HT1080 (cell line): ENCODE measurements at regions not wholly inside any gene's neighbourhood (a gene's known extent, or its start where the extent isn't known, plus 50 kb on each side); places are given as distances from the start of the nearest gene placed in this dataset.

ENCODE experiments used
- DNase-seq: peaks from one replicate; pipeline ENCODE4 v3.0.0-alpha.2; 2015; ENCODE audit warnings: low read depth

DNA sequence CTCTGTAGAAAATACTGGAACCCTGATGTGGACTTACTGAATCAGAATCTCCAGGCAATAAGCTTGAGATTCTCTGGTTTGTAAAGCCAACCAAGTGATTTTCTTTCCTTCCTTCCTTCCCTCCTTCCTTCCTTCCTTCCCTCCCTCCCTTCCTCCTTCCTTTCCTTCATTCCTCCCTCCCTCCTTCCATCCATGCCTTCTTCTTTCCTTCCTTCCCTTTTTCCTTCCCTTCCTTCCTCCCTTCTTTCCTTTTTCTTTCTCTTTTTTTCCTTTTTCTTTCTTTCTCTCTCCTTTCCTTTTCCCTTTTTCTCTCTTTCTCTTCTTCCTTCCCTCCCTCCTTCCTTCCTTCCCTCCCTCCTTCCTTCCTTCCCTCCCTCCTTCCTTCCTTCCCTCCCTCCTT lies 450.8 kb downstream of the GRXCR1 start:
- DNase-seq, result no peak

DNA sequence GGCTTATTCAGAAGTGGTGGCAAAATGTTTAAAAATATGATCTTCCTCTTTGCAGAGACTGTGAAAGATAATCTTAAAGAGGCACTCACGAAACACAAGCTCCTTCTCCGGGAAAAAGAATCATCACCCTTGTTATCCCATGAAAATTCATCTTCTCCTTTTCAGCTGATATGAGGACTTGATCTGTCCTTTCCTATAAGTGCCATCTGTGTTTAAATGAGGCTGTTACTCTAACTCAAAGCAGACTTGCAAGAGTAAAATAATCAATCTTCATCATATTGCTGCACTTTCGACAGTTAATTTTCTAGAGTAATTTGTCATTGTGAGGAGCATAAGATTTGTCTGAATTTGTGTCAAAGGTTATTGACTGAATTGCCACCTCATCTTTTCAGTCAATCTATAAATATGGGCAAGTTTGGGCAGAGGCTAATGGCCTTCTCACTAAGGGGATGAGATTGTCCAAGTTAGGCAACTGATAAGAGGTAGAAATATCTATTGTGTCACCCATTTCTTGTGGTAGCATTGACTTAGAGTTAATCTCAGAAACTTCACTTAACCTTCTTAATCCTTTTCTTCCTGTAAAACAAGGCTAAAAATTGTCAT lies 452.9 kb downstream of the GRXCR1 start:
- DNase-seq, result no peak

DNA sequence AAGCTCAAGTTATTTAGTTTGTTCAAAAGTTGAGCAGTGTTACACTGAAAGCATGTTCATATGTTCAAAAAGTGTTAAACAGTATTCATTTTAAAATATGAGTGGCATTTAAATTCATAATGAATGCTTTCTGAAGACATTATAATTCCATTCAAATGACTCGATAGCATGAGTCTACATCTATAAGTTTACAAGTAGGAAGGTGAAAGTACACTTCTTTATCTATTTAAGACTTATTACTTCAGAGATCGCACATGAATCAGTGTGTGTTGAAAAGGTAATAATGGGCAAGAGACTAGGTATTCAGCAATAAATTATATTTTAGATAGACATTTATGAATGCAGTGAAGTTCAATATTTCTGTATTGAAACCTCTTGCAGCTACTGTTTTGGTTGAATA lies 456.1 kb downstream of the GRXCR1 start:
- no peak for DNase-seq

DNA sequence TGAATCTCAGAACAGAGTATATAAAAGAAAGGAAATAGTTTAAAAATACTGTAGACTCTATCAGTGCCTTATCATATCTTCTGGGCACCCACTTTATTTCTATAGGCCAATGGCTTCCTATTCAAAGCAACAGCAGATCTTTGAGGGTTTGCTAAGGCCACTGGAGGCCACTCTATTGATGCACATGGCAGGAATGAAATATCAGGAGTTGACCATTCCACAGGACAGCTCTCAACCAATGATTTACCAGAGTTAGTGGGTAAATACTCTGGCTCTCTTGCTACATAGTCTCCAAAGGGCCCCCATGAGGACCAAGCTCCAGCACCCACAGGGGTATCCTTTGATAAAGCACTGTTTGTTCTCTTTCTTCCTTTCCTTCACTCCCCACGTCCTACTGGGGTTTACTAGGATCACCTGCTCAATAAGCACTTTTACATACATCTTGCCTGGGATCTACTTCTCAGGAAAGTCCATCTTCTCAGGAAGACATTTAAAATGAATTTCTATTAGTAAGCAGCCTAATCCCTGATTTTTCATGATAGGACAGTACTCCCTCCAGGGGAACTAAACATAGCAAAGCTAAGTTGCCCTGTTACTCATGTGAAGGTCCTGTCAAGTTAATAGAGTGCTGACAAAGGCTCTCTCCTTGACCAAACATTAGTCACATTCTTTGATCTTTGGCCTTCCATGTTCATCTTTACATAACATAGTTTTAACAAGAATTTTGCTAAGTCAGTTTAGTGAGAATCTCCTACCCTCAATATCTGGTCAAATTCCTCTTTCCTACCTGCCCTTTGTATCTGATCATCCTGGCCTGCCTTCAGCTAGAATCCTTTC lies 459.7 kb downstream of the GRXCR1 start:
- no peak for DNase-seq

DNA sequence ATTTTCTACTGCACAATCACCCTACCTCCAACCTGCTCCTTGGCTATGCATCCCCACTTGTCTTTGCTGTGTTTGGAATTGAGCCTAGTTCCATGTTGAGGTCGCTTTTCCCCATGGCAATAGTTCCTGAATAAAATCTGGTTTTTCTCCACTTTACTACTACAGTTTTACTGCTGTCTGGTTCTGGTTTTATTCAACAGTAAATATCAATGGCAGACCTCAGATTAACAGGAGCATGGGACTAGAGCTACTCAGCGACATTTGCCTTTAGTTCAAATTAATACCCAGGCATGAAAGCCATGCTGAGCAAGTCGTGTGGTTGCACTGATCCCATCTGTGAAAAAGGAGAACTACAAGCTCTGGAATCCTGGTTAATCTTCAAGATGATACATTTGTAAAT lies 460.3 kb downstream of the GRXCR1 start:
- no peak for DNase-seq

DNA sequence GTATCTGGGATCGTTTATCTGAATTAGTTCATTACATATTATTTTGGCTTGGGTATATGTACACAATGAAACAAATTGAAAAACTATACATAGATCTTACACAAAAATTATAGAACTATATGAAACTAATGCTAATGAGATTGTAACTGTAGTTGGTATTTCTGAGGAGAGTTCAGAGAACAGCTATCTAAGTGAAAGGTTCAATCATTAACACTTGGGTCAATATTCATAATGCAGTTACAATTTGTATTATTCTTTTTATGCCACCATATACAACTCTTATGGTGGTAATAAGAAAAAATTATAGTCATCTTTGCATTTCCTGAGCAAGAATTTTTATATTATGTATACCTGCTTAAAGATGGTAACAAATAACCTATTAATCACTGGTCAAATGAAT lies 461.0 kb downstream of the GRXCR1 start:
- DNase-seq, result no peak

DNA sequence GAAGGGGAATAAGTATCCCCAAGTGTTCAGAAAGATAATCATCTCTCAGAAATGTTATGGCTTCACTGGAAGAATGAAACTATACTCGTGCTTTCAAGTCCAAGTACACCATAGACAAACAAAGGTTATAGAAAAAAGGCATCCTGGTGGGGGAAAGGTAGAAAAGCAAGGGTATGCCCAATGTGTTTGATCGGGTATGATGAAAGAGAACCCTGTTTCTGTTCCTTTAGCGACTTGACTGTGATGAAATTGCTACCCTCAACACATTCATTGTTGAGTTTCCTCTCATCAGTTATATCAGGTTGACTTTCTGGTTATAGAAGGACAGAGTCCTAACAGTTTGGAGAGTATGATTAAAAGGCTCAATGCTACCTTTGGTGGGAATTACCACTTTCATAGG lies 464.3 kb downstream of the GRXCR1 start:
- no peak for DNase-seq

DNA sequence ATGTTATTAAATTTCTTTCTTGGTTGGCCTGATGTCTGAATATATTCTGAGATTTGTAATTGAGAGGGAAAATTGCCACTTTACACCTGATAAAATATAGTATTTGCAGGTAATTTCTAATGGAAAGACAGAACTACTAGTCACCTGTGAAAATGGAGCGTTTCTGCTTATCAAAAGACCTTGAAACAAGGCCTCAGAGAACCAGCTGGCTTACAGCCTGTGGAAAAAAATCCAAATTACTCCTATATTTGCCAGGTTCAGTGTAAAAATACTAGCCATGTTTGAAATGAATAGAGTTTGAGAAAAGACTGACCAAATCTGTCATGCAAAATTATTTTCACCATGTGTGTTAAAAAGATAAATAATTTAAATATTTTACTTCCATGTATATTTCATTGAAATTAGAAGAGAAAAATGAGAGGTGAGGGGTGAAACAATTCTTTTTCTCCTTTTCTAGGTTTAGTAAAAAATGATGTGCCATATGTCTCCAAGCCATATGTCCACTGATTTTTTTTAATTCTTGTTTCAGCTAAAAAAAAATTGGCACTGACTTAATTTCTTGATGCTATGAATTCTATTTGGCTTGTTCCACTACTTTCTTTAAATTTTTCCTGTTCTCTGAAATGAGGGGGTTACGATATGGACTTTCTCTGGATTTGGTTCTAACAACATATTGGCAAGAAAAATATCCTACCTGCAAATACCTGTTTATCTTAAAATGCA lies 464.9 kb downstream of the GRXCR1 start:
- DNase-seq, result no peak

DNA sequence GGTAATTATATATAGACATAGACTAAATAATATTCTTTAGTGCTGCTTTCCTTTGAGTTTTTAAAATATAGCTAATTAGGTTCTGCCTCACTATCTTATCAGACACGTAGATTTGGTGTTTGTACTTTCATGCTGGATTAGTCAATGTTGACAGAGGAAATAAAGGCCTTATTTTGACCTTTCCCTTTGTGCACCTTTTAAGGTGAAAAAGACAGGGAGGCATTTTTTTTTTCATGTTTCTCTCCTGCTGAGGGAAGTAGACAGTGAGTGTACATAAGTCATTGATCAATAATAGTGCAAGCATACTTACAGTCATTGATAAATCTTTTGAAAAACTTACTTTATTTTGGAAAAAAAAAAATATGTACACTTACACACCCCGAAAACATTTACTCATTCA lies 467.8 kb downstream of the GRXCR1 start:
- DNase-seq, result no peak

DNA sequence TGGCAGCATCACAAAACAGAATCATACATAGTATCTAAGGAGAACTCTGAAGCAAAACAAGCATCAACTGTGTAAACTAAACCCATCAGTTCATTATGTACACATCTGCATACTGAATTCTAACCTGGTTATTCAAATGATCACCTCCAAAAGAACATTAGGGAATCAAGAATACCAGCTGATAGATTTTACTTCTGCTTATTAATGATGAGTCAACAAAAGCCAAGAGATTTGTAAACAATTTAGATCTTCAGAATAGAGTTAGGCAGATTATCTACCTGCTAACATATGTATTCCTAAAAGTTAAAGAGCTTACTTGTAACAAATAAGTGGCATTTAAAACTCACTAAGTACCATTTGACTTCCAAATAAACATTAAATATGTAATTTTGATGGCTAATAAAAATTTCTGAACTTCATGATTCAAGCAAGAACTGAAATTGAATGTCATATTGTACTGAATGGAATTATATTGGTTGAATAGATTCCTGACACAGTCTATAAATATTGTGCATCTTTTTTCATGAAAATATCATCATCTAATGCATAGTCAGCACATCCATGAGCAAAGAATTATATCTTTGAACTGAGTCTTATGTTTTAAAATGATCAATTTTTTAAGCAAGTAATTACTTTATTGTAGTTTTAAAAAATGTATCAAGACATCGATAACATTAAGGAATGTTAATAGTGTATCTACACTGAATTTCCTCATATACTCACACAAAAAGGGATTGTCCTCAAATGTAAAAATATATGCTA lies 470.5 kb downstream of the GRXCR1 start:
- DNase-seq, result no peak

DNA sequence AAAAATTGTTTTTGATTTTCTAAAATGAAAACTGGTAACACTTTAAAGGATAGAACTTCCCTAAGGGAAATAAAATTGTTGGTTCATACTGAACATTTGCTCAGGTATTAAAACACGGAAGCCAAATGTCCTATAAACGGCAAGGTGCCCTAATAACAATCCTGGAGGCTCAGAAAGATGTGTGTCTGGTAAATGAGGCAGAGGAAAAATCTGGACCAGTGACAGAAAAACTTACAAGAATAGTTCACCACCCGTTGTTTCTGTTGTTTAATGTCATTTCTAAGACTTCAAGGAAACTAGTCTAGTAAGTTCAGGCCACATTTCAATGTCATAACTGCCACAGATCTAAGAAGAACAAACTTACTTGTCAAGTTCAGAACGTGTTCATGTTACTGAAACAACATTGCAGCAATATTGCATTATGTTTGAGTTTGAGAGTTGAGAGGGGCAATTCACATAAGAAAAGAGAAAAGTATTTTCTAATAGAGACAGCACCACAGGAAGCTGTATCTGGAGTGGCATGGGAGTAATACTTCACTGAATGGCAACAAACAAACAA lies 476.6 kb downstream of the GRXCR1 start:
- no peak for DNase-seq

DNA sequence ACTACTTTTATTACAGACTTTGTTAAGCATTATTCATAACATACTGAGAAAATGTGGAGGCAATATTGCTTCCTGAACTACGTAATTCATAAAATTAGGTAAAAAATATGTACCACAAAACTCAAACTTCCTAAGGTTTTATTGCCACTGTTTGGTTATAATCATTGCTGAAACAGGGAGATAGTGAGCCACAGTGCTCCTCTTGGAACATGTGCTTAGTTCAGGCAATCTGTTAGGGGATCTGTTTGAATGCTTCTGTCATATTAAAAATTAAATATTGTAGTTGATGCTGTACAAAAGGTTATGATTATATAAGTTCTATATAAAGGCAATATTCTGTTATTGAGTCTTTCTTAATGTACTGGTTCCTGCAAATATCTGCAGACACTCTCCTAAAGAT lies 480.7 kb downstream of the GRXCR1 start:
- DNase-seq, result no peak

DNA sequence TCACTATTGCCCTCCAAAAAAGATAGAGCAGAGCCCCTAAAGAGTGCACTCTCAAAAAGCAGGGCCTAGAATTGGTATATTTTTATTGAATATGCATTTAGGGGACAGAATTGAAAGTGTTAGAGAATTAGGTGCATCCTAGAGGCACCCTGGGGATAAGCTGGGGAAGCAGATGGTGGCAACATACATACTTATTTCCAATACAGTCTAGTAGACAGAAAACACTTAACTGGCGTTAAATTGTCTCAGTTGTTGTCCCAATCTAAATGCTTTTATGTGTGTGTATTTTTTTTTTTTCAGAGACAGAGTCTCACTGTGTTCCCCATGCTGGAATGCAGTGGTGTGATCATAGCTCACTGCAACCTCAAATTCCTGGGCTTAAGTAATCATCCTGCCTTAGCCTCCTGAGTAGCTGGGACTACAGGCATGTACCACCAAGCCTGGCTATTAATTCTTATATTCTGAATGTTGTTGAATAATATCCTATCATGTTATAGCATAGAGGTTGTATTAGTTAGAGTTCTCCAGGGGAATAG lies 481.8 kb downstream of the GRXCR1 start:
- DNase-seq, result peak; percentile 11

DNA sequence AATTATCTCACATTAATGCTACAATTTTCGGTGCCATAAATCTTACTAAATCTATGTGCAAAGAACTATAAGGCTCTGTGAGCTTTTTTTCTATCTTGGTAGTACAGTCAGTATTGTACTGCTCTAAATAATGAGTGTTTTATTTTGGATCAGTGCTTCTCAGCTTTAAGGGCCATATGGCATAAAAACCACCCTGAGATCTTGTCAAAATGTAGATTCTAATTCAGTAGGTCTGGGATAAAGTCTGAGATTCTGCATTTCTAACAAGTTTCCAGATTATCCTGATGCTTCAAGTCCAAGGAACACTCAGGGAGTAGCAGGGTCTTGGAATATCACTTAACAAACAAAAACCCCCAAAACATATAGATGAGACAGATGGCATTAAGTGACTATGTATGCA lies 486.5 kb downstream of the GRXCR1 start:
- DNase-seq, result no peak

DNA sequence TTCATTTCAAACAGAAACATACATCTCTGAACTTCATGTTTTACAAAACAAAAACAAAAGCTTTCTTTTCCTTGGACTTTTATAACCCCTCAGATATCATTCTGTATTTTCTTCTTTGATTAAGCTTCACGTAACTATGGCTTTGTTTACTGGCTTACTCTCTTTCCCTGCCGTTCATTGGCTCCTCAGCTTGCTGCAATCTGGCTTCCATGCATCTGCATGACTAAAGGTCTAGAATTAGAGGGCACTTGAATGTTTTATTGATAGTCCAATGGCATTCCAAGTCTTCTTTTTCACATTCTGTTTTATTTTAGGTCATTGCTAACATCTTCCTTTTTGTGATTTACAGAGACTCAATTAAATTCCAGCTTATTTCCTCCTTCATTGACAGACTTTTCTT lies 487.6 kb downstream of the GRXCR1 start:
- DNase-seq, result no peak

DNA sequence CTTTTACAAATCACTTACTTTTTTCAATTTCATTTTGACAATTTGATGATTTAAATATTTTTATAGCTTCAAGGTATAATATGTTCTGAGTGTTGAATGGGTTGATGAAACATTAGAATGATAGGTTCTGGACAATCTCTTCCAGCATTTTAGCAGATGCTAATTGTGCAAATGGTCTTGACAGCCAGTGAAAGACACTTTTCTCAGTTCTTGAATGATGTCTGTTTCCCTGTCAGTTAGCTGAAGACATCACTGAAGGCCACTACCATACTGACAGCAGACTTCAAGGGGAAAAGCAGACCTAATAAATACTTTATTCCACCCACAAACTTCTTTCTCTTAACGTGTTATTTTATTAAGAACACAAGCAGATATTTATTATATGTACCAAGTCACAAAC lies 498.6 kb downstream of the GRXCR1 start:
- no peak for DNase-seq

DNA sequence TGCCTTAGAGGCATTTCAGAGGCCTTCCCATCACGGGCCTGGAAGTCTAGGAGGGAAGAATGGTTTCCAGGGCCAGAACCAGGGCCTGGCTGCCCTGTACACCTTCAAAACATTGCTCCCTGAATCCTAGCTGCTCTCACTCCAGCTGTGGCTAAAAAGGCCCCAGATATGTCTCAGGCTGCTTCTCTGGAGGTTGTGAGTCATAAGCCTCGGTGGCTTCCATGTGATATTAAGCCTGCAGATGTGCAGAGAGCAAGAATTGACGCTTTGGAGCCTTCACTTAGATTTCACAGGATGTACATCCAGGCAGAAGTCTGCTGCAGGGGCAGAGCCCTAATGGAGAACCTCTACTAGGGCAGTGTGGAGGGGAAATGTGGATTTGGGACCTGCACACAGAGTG lies 502.5 kb downstream of the GRXCR1 start:
- peak; percentile 39 for DNase-seq

DNA sequence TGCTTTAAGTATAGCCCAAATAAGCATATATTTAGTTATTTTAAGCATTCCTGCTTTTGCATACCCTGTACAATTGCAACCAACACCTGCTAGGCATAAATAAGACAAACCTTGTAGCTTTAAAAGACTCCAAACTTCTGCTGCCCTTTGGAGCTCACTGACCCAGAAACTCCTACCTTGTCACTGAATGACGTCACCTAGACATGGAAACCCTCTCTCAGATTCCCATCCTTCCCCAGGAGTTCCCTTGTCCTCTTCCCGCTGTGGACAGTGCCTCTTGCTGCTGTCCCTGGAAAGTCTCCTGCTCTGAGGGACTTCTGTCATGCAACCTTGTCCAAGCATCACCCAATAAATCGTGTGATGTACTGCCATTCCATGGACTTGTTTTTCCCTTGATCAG lies 507.2 kb downstream of the GRXCR1 start:
- DNase-seq, result no peak

DNA sequence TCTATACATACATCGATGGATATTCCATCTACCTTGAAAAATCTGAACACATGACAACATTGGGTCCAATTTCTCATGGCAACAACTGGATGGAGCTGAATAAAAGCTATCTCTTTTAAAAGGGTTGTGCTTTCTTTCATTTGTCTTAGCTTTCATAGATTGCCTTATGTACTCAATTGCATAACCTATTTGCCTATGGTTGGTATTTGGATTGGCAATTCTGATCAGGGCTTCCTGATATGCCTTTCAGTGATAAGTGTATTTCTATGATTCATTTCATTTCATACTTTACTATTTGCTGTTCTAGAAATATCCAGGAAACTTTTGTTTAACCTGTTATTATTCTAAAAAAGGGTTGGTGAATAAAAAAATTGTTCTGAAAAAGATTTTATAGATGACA lies 509.9 kb downstream of the GRXCR1 start:
- no peak for DNase-seq

DNA sequence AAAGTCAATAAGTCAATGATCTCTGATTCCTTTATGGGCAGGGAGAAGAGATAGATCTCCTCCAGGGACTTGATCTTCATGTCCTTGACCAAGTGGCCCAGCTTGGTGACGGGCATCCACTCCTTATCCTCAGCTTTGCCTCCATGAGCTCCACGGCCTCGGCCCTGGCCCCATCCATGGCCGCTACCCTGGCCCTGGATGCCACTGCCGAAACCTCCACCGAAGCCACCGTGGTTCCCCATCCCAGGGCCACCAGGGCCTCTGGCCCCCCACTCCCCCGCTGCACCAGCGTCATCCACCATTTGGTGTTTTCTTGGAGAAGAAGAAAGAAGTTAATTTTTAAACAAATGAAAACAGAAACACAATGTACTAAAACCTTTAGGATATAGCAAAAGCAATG lies 518.1 kb downstream of the GRXCR1 start:
- no peak for DNase-seq

DNA sequence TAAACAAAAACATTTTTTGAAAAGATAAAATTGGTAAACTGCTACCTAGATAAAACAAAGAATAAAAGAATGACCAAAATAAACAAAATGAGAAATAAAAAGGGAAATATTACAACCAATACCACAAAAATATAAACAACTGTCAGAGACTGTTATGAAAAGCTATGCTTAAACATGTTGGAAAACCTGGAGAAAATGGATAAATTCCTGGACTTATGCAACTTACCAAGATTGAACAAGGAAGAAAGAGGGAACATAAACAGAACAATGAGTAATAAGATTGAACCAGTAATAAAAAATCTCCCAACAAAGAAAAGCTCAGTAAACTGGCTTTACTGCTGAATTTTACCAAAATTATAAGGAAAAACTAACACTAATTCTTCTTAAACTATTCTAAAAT lies 518.7 kb downstream of the GRXCR1 start:
- DNase-seq, result no peak
